Uterus (tissue), 2 donors: ENCODE measurements at regions not wholly inside any gene's neighbourhood (a gene's known extent, or its start where the extent isn't known, plus 50 kb on each side); places are given as distances from the start of the nearest gene placed in this dataset.

ENCODE experiments used
- POLR2A ChIP-seq, 2 donors: fragments of 450-650 bp; IDR thresholded peaks; one replicate each; pipeline ENCODE4 v1.6.1; 2016; ENCODE audit warnings: antibody characterized with exemption in 2 of 2, mild to moderate bottlenecking in 1 of 2, moderate library complexity in 1 of 2
- TF ChIP-seq, protein P1 (sequence below), 4 experiments: fragments of 200-600 bp in 2 of 4; fragments of 450-650 bp in 2 of 4; sonication (generic) in 2 of 4; IDR thresholded peaks; one replicate each; pipeline ENCODE4 v1.5.1; 2016 to 2019; ENCODE audit warnings: antibody characterized with exemption in 4 of 4, mild to moderate bottlenecking in 2 of 4, moderate library complexity in 1 of 4

DNA sequence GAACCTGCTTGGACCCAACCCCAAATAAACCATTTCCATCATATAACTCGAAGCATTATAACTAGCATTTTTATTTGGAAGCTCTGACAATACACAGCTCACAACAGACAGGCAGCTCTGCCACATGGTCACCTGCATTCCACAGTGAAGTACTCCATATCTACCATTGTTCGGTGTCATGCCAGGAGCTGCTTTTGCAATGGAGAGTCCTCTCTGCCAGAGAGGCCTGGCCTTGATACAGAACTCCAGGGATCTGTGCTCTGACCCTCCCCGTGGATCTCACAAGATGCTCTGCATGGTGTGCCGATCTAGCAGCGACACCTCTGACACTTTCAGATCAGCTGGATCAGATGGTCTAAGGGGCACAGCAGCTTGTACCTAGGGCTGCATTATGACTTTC lies 109.6 kb downstream of the SYF2 start:
- TF ChIP-seq, protein P1, sequence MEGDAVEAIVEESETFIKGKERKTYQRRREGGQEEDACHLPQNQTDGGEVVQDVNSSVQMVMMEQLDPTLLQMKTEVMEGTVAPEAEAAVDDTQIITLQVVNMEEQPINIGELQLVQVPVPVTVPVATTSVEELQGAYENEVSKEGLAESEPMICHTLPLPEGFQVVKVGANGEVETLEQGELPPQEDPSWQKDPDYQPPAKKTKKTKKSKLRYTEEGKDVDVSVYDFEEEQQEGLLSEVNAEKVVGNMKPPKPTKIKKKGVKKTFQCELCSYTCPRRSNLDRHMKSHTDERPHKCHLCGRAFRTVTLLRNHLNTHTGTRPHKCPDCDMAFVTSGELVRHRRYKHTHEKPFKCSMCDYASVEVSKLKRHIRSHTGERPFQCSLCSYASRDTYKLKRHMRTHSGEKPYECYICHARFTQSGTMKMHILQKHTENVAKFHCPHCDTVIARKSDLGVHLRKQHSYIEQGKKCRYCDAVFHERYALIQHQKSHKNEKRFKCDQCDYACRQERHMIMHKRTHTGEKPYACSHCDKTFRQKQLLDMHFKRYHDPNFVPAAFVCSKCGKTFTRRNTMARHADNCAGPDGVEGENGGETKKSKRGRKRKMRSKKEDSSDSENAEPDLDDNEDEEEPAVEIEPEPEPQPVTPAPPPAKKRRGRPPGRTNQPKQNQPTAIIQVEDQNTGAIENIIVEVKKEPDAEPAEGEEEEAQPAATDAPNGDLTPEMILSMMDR (IDR thresholded peaks at IDR 0.05): no peak
- TF ChIP-seq POLR2A (IDR thresholded peaks at IDR 0.05): no peak
